ENCODE measurements at regions not wholly inside any gene's neighbourhood (a gene's known extent, or its start where the extent isn't known, plus 50 kb on each side); places are given as distances from the start of the nearest gene placed in this dataset.

DNA sequence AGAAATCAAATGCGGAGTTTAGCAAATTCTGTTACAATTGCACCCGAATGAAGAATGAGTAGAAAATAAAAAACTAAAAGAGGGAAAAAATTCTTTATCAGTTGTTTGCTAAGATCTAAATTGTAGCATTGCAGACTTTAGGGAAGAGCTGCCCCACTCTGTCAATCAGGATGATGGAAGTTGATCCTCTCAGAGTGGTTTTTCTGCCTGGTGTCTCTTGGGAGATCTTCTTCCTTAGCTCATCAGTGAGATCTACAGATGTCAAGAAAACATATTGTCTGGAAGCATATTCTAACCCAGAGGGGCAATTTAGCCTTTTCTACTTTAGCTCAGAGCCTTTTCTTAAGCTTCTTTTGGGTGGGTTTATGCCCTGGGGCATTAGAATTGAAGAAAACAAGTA lies 223.2 kb upstream of the PCDH17 start:
- TF ChIP-seq, protein P1, sequence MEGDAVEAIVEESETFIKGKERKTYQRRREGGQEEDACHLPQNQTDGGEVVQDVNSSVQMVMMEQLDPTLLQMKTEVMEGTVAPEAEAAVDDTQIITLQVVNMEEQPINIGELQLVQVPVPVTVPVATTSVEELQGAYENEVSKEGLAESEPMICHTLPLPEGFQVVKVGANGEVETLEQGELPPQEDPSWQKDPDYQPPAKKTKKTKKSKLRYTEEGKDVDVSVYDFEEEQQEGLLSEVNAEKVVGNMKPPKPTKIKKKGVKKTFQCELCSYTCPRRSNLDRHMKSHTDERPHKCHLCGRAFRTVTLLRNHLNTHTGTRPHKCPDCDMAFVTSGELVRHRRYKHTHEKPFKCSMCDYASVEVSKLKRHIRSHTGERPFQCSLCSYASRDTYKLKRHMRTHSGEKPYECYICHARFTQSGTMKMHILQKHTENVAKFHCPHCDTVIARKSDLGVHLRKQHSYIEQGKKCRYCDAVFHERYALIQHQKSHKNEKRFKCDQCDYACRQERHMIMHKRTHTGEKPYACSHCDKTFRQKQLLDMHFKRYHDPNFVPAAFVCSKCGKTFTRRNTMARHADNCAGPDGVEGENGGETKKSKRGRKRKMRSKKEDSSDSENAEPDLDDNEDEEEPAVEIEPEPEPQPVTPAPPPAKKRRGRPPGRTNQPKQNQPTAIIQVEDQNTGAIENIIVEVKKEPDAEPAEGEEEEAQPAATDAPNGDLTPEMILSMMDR (IDR thresholded peaks at IDR 0.05): no peak
- no peak for TF ChIP-seq POLR2A (IDR thresholded peaks at IDR 0.05)
